Psoas muscle (tissue), 7 donors: ENCODE measurements at regions not wholly inside any gene's neighbourhood (a gene's known extent, or its start where the extent isn't known, plus 50 kb on each side); places are given as distances from the start of the nearest gene placed in this dataset.

Source experiments
- ATAC-seq, 4 donors: fragments of 200-7000 bp; cut with Tn5 transposase; one replicate each; pipeline ENCODE4 v1.9.1; 2020; ENCODE audit warnings: moderate library complexity in 3 of 4, mild to moderate bottlenecking in 2 of 4
- DNase-seq, 2 donors: peaks; one replicate each; pipeline ENCODE4 v3.0.0-alpha.2; 2020
- H3K27ac ChIP-seq: fragments of 200-600 bp; one replicate; pipeline ENCODE4 v1.8.0; 2022
- H3K27me3 ChIP-seq, 3 donors: fragments of 200-600 bp in 1 of 3; one replicate each; pipeline versions ENCODE4 v1.6.1 to v1.8.0; 2013 to 2022; ENCODE audit warnings: low read length in 2 of 3, mild to moderate bottlenecking in 2 of 3, moderate library complexity in 1 of 3; ENCODE audit not compliant: insufficient read depth in 3 of 3
- H3K36me3 ChIP-seq, 2 donors: fragments of 200-600 bp in 1 of 2; one replicate each; pipeline versions ENCODE4 v1.6.1 to v1.8.0; 2013 to 2022; ENCODE audit warnings: low read depth in 1 of 2, mild to moderate bottlenecking in 1 of 2, moderate library complexity in 1 of 2; ENCODE audit not compliant: insufficient read depth in 1 of 2
- H3K4me1 ChIP-seq: fragments of 200-600 bp; one replicate; pipeline ENCODE4 v1.8.0; 2022
- H3K4me3 ChIP-seq: fragments of 200-600 bp; one replicate; pipeline ENCODE4 v1.8.0; 2022; ENCODE audit warnings: mild to moderate bottlenecking
- H3K9me3 ChIP-seq: fragments of 200-600 bp; one replicate; pipeline ENCODE4 v1.8.0; 2022
- CTCF ChIP-seq: fragments of 200-600 bp; IDR thresholded peaks from one replicate; pipeline ENCODE4 v1.8.0; 2022; ENCODE audit warnings: antibody characterized with exemption
- WGBS, 3 donors: extraction: QIAGEN DNeasy Blood & Tissue Kit; methylation state at CpG; one replicate each; pipeline versions ENCODE4 v1.1.6 to v1.1.7; 2013; 5-methylcytosine and 5-hydroxymethylcytosine counted together
- intact Hi-C, 2 donors: fragments of 100-400 bp; cut with DNase I; formaldehyde crosslinking; loops; one replicate each; pipeline versions ENCODE4 v1.11.0 to v1.14.2; 2022
- donor health status: healthy with polysubstance abuse.
- donor health status: DM: no; HTN: no; CAD: no; lungs with moderate emphysema.
- donor health status: Bipolar disorder and iron deficiency.
- donor health status: healthy.
- donor health status: DM: yes; HTN: yes; CAD: no.
- donor health status: DM: no; HTN: no; CAD: no.
- donor health status: DM: yes; HTN: yes; CAD: no.

GRCh38 chr7:67518580-67518979 lies 521.9 kb downstream of the TYW1 start:
- H3K27ac ChIP-seq = no peak overlapping the region
- no peaks in the 10 kb centered on the region for H3K4me1 ChIP-seq
- H3K9me3 ChIP-seq = no peaks in the 10 kb centered on the region
- no peak overlapping the region for H3K4me3 ChIP-seq
- WGBS, 3 donors = 13 to 25% (median 19%) methylated on average over 4 of the region's 4 CpGs
- H3K36me3 ChIP-seq = no peaks in the 10 kb centered on the region
- ATAC-seq (peak in 2 of 4 donors; percentile 21 to 35), DNase-seq (peak in 1 of 2 donors; percentile 22)
- H3K27me3 ChIP-seq = no peaks in the 10 kb centered on the region
- no peak for TF ChIP-seq CTCF
- intact Hi-C loops = no loop called here

- DNase-seq = no peak
- Histone ChIP-seq H3K4me3 (no peak overlapping the region), H3K27ac (no peak overlapping the region), H3K9me3 (no peaks in the 10 kb centered on the region), H3K36me3 (no peaks in the 10 kb centered on the region), H3K4me1 (no peaks in the 10 kb centered on the region), H3K27me3 (no peaks in the 10 kb centered on the region)
- 81 to 86% (median 85%) methylated on average over 3 of the region's 3 CpGs for WGBS, 3 donors
- intact Hi-C loops = no loop called here
- no peak for TF ChIP-seq CTCF
- no peak for ATAC-seq
Observed at GRCh38 chr7:67519171-67519570, 522.5 kb downstream of the TYW1 start.

GRCh38 chr7:67522504-67522903 lies 525.9 kb downstream of the TYW1 start:
- ATAC-seq (no peak), DNase-seq (no peak)
- WGBS, 3 donors = 93 to 97% (median 95%) methylated on average over 3 of the region's 3 CpGs
- no peaks in the 10 kb centered on the region for H3K36me3 ChIP-seq
- no peaks in the 10 kb centered on the region for H3K9me3 ChIP-seq
- intact Hi-C loops = no loop called here
- no peaks in the 10 kb centered on the region for H3K27me3 ChIP-seq
- TF ChIP-seq CTCF = no peak
- H3K4me3 ChIP-seq = no peak overlapping the region
- no peak overlapping the region for H3K27ac ChIP-seq
- no peaks in the 10 kb centered on the region for H3K4me1 ChIP-seq

GRCh38 chr7:67523713-67524112 lies 527.1 kb downstream of the TYW1 start:
- no peak for ATAC-seq
- no peak overlapping the region for H3K27ac ChIP-seq

More at GRCh38 chr7:67523713-67524112, 527.1 kb downstream of the TYW1 start:
- Histone ChIP-seq H3K4me1 (no peaks in the 10 kb centered on the region), H3K4me3 (no peak overlapping the region), H3K27me3 (no peaks in the 10 kb centered on the region), H3K36me3 (no peaks in the 10 kb centered on the region), H3K9me3 (no peaks in the 10 kb centered on the region)
- 63 to 73% (median 69%) methylated on average over 4 of the region's 4 CpGs for WGBS, 3 donors
- TF ChIP-seq CTCF = no peak
- intact Hi-C loops = no loop called here
- no peak for DNase-seq
